ENCODE measurements at regions not wholly inside any gene's neighbourhood (a gene's known extent, or its start where the extent isn't known, plus 50 kb on each side); places are given as distances from the start of the nearest gene placed in this dataset.

- no peak overlapping the region for H3K9ac ChIP-seq (ENCODE audit: low read length in 3 of 3)
- no peak for FAIRE-seq
- intact Hi-C loops (cut with DNase I) = no loop called here
- peaks cover 0 to 6% (median 4%) of the 10 kb centered on the region in 3 donors for H3K4me1 ChIP-seq (ENCODE audit: control insufficient read depth in 2 of 3, insufficient read depth in 2 of 3, low read depth in 1 of 3, low read length in 3 of 3)
- no peaks in the 10 kb centered on the region for H3K36me3 ChIP-seq (ENCODE audit: control insufficient read depth in 2 of 3, insufficient read depth in 3 of 3, low read length in 3 of 3)
- no peak for DNase-seq
- peak overlapping the region; percentile 18 to 20 for H3K27ac ChIP-seq (ENCODE audit: low read depth in 2 of 2, low read length in 2 of 2)
- no peaks in the 10 kb centered on the region for H3K9me3 ChIP-seq (ENCODE audit: control insufficient read depth in 2 of 3, insufficient read depth in 1 of 3, low read length in 3 of 3)
- H3K4me3 ChIP-seq (ENCODE audit: low read length in 3 of 3) = no peak overlapping the region
- TF ChIP-seq, protein P1, sequence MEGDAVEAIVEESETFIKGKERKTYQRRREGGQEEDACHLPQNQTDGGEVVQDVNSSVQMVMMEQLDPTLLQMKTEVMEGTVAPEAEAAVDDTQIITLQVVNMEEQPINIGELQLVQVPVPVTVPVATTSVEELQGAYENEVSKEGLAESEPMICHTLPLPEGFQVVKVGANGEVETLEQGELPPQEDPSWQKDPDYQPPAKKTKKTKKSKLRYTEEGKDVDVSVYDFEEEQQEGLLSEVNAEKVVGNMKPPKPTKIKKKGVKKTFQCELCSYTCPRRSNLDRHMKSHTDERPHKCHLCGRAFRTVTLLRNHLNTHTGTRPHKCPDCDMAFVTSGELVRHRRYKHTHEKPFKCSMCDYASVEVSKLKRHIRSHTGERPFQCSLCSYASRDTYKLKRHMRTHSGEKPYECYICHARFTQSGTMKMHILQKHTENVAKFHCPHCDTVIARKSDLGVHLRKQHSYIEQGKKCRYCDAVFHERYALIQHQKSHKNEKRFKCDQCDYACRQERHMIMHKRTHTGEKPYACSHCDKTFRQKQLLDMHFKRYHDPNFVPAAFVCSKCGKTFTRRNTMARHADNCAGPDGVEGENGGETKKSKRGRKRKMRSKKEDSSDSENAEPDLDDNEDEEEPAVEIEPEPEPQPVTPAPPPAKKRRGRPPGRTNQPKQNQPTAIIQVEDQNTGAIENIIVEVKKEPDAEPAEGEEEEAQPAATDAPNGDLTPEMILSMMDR (IDR thresholded peaks at IDR 0.05; ENCODE audit: borderline replicate concordance, extremely low read depth, insufficient read depth) = no peak
- H3K27me3 ChIP-seq (ENCODE audit: control insufficient read depth, insufficient read depth, low read length) = no peaks in the 10 kb centered on the region
Observed at GRCh38 chr13:40193286-40194223, 472.9 kb downstream of the FOXO1 start.

- Histone ChIP-seq H3K4me3 (ENCODE audit: low read length in 3 of 3) (no peak overlapping the region), H3K27me3 (ENCODE audit: control insufficient read depth, insufficient read depth, low read length) (no peaks in the 10 kb centered on the region), H3K27ac (ENCODE audit: low read depth in 2 of 2, low read length in 2 of 2) (peak overlapping the region; percentile 18 to 69), H3K4me1 (ENCODE audit: control insufficient read depth in 2 of 3, insufficient read depth in 2 of 3, low read depth in 1 of 3, low read length in 3 of 3) (peaks cover 0 to 6% (median 4%) of the 10 kb centered on the region in 3 donors), H3K36me3 (ENCODE audit: control insufficient read depth in 2 of 3, insufficient read depth in 3 of 3, low read length in 3 of 3) (no peaks in the 10 kb centered on the region), H3K9me3 (ENCODE audit: control insufficient read depth in 2 of 3, insufficient read depth in 1 of 3, low read length in 3 of 3) (no peaks in the 10 kb centered on the region), H3K9ac (ENCODE audit: low read length in 3 of 3) (no peak overlapping the region)
- DNase-seq = no peak
- TF ChIP-seq, protein P1 (IDR thresholded peaks at IDR 0.05; ENCODE audit: borderline replicate concordance, extremely low read depth, insufficient read depth) = no peak
- FAIRE-seq = no peak
- intact Hi-C loops (cut with DNase I) = no loop called here
Observed at GRCh38 chr13:40194224-40194806, 472.1 kb downstream of the FOXO1 start.

GRCh38 chr13:40197049-40197448, 469.4 kb downstream of the FOXO1 start:
- Histone ChIP-seq H3K4me1 (ENCODE audit: control insufficient read depth in 2 of 3, insufficient read depth in 2 of 3, low read depth in 1 of 3, low read length in 3 of 3) (no peaks in the 10 kb centered on the region), H3K4me3 (ENCODE audit: low read length in 3 of 3) (no peak overlapping the region), H3K36me3 (ENCODE audit: control insufficient read depth in 2 of 3, insufficient read depth in 3 of 3, low read length in 3 of 3) (no peaks in the 10 kb centered on the region), H3K9ac (ENCODE audit: low read length in 3 of 3) (no peak overlapping the region), H3K9me3 (ENCODE audit: control insufficient read depth in 2 of 3, insufficient read depth in 1 of 3, low read length in 3 of 3) (no peaks in the 10 kb centered on the region), H3K27me3 (ENCODE audit: control insufficient read depth, insufficient read depth, low read length) (no peaks in the 10 kb centered on the region), H3K27ac (ENCODE audit: low read depth in 2 of 2, low read length in 2 of 2) (no peak overlapping the region)
- intact Hi-C loops (cut with DNase I) = no loop called here
- no peak for DNase-seq
- TF ChIP-seq, protein P1 (IDR thresholded peaks at IDR 0.05; ENCODE audit: borderline replicate concordance, extremely low read depth, insufficient read depth) = no peak
- no peak for FAIRE-seq
